Smooth muscle cell (in vitro differentiated cells): ENCODE measurements at regions not wholly inside any gene's neighbourhood (a gene's known extent, or its start where the extent isn't known, plus 50 kb on each side); places are given as distances from the start of the nearest gene placed in this dataset.

Source experiments
- DNase-seq: peaks from one replicate; lab custom pipeline; 2025; ENCODE audit not compliant: unreplicated experiment; lab: John Stamatoyannopoulos, UW
- H2AFZ ChIP-seq: fragments of 200-600 bp; sonication (generic); 2 replicates; pipeline ENCODE4 v1.6.0; 2016; ENCODE audit warnings: antibody characterized with exemption, low read depth, mild to moderate bottlenecking
- H3F3A ChIP-seq: fragments of 200-600 bp; sonication (generic); 2 replicates; pipeline ENCODE4 v1.6.0; 2017; ENCODE audit warnings: antibody characterized with exemption, low read depth
- H3K27ac ChIP-seq: fragments of 200-600 bp; sonication (generic); 2 replicates; pipeline ENCODE4 v1.5.1; 2016; ENCODE audit warnings: low read depth, mild to moderate bottlenecking
- H3K27me3 ChIP-seq: fragments of 200-600 bp; sonication (generic); 2 replicates; pipeline ENCODE4 v1.6.1; 2016; ENCODE audit warnings: low read depth, mild to moderate bottlenecking
- H3K36me3 ChIP-seq: fragments of 200-600 bp; sonication (generic); 2 replicates; pipeline ENCODE4 v1.5.1; 2016; ENCODE audit warnings: low read depth
- H3K4me1 ChIP-seq: fragments of 200-600 bp; sonication (generic); 2 replicates; pipeline ENCODE4 v1.5.1; 2016; ENCODE audit warnings: low read depth
- H3K4me2 ChIP-seq: fragments of 200-600 bp; sonication (generic); 2 replicates; pipeline ENCODE4 v1.6.0; 2016; ENCODE audit warnings: mild to moderate bottlenecking
- H3K4me3 ChIP-seq: fragments of 200-600 bp; sonication (generic); 2 replicates; pipeline ENCODE4 v1.5.1; 2016; ENCODE audit warnings: mild to moderate bottlenecking
- H3K79me2 ChIP-seq: fragments of 200-600 bp; sonication (generic); 2 replicates; pipeline ENCODE4 v1.6.0; 2016; ENCODE audit warnings: low read depth, mild to moderate bottlenecking
- H3K9ac ChIP-seq: fragments of 200-600 bp; sonication (generic); 2 replicates; pipeline ENCODE4 v1.6.0; 2016; ENCODE audit warnings: low read depth
- H3K9me3 ChIP-seq: fragments of 200-600 bp; sonication (generic); replicated peaks from 2 replicates; pipeline ENCODE4 v1.5.1; 2016; ENCODE audit warnings: low read depth
- H4K20me1 ChIP-seq: fragments of 200-600 bp; sonication (generic); 2 replicates; pipeline ENCODE4 v1.6.0; 2016; ENCODE audit warnings: low read depth
- CTCF ChIP-seq: fragments of 200-600 bp; sonication (generic); IDR thresholded peaks from 2 replicates; pipeline ENCODE4 v1.5.1; 2017; ENCODE audit warnings: borderline replicate concordance, mild to moderate bottlenecking, antibody characterized with exemption; ENCODE audit not compliant: insufficient read depth, poor library complexity, severe bottlenecking
- WGBS: methylation state at CpG from one replicate; pipeline ENCODE4 v1.1.7; 2016; ENCODE audit warnings: low lambda C conversion rate; 5-methylcytosine and 5-hydroxymethylcytosine counted together

- H3K4me2 ChIP-seq = no peak overlapping the region
- H3K4me3 ChIP-seq = no peak overlapping the region
- H4K20me1 ChIP-seq = no peaks in the 10 kb centered on the region
- no peaks in the 10 kb centered on the region for H3K36me3 ChIP-seq
- peaks cover 7% of the 10 kb centered on the region for H3F3A ChIP-seq
- H2AFZ ChIP-seq = no peak overlapping the region
- no peak overlapping the region for H3K9ac ChIP-seq
- no peaks in the 10 kb centered on the region for H3K9me3 ChIP-seq
- WGBS = 81% methylated on average over 10 of the region's 10 CpGs
- no peak for DNase-seq
- H3K27ac ChIP-seq = no peak overlapping the region
- peaks cover 5% of the 10 kb centered on the region for H3K4me1 ChIP-seq
- no peaks in the 10 kb centered on the region for H3K27me3 ChIP-seq
- TF ChIP-seq CTCF = no peak
- H3K79me2 ChIP-seq = no peaks in the 10 kb centered on the region
These were observed 60.1 kb upstream of the LAPTM4A start for GRCh38 chr2:20111311-20112131.

DNA sequence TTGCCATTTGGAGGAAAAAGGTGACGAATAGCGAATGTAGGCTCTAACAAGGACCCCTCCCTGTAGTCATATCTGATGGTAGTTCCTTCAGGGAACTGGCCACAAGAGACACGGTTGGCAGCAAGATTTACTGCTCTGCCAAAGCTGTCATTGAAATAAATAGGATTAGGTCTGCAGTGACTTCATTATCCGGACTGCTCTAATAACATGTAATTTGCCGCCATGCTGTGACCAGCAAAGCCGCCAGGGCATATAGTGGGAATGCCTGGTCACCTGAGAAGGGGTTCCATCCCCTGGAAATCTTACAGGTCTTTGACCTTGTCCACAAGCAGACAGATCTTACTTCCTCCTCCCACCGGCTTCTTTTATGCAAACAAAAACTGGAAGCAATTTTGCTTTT, 59.4 kb upstream of the LAPTM4A start:
- peaks cover 7% of the 10 kb centered on the region for H3F3A ChIP-seq
- no peak for DNase-seq
- H3K79me2 ChIP-seq = no peaks in the 10 kb centered on the region
- no peak overlapping the region for H3K4me3 ChIP-seq
- H3K9me3 ChIP-seq = no peaks in the 10 kb centered on the region
- no peak overlapping the region for H3K27ac ChIP-seq
- no peaks in the 10 kb centered on the region for H3K27me3 ChIP-seq
- H2AFZ ChIP-seq = no peak overlapping the region
- no peaks in the 10 kb centered on the region for H3K36me3 ChIP-seq
- peaks cover 6% of the 10 kb centered on the region for H3K4me1 ChIP-seq
- 83% methylated on average over 7 of the region's 7 CpGs for WGBS
- no peaks in the 10 kb centered on the region for H4K20me1 ChIP-seq
- H3K9ac ChIP-seq = no peak overlapping the region
- no peak for TF ChIP-seq CTCF
- no peak overlapping the region for H3K4me2 ChIP-seq

DNA sequence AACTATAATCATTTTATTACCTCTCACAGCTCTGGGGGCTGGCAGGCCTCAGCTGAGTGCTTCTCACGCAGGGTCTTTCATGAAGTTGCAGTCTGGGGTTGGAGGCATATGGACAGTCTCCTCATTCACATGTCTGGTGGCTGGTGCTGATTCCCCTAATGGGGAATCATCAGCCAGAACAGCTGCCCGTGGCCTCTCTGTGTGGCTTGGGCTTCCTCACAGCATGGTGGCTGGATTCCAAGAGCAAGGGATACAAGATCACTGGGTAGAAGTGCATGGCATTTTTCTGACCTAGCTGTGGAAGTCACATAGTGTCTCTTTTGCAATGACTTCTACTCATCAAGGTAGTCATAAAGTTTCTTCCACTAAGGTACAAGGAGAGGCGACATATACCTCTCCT, 59.0 kb upstream of the LAPTM4A start:
- H3K79me2 ChIP-seq = no peaks in the 10 kb centered on the region
- H3K4me3 ChIP-seq = no peak overlapping the region
- 93% methylated on average over 3 of the region's 3 CpGs for WGBS
- no peaks in the 10 kb centered on the region for H3K36me3 ChIP-seq
- no peak for TF ChIP-seq CTCF
- no peak for DNase-seq
- H3K9me3 ChIP-seq = no peaks in the 10 kb centered on the region
- no peak overlapping the region for H3K4me2 ChIP-seq
- no peak overlapping the region for H2AFZ ChIP-seq
- no peak overlapping the region for H3K9ac ChIP-seq
- H4K20me1 ChIP-seq = no peaks in the 10 kb centered on the region
- H3F3A ChIP-seq = peaks cover 7% of the 10 kb centered on the region
- H3K27me3 ChIP-seq = no peaks in the 10 kb centered on the region
- no peak overlapping the region for H3K27ac ChIP-seq
- H3K4me1 ChIP-seq = peaks cover 6% of the 10 kb centered on the region

- no peak overlapping the region for H2AFZ ChIP-seq
- H3K9ac ChIP-seq = no peak overlapping the region
- no peak overlapping the region for H3K27ac ChIP-seq
- no peaks in the 10 kb centered on the region for H4K20me1 ChIP-seq
- 86% methylated on average over 5 of the region's 5 CpGs for WGBS
- DNase-seq = no peak
- H3K27me3 ChIP-seq = no peaks in the 10 kb centered on the region
- H3K9me3 ChIP-seq = no peaks in the 10 kb centered on the region
- TF ChIP-seq CTCF = no peak
- peaks cover 6% of the 10 kb centered on the region for H3K4me1 ChIP-seq
- no peak overlapping the region for H3K4me3 ChIP-seq
- H3K36me3 ChIP-seq = no peaks in the 10 kb centered on the region
- peaks cover 7% of the 10 kb centered on the region for H3F3A ChIP-seq
- H3K79me2 ChIP-seq = no peaks in the 10 kb centered on the region
- H3K4me2 ChIP-seq = no peak overlapping the region
These were observed 57.4 kb upstream of the LAPTM4A start for GRCh38 chr2:20108655-20109396.
